OCI-LY1 (cell line): ENCODE measurements at regions not wholly inside any gene's neighbourhood (a gene's known extent, or its start where the extent isn't known, plus 50 kb on each side); places are given as distances from the start of the nearest gene placed in this dataset.
"Not testable (repeated sequence)": the region's sequence is repeated elsewhere in the genome, so short reads cannot be mapped to it uniquely, and the experiment has no call there.

Experiments used
- H2AFZ ChIP-seq: fragments of 200-600 bp; sonication (generic), shearing (Covaris generic); 2 replicates; pipeline ENCODE4 v1.6.0; 2014; ENCODE audit warnings: antibody characterized with exemption, mild to moderate bottlenecking, low read length
- H3F3A ChIP-seq: fragments of 200-600 bp; sonication (generic), shearing (Covaris generic); 2 replicates; pipeline ENCODE4 v1.6.0; 2014; ENCODE audit warnings: mild to moderate bottlenecking, antibody characterized with exemption, low read length, moderate library complexity; ENCODE audit not compliant: insufficient read depth
- H3K27ac ChIP-seq: fragments of 200-600 bp; sonication (generic); 2 replicates; pipeline ENCODE4 v1.5.1; 2014; ENCODE audit warnings: low read length, mixed run types, mild to moderate bottlenecking, low read depth; ENCODE audit not compliant: poor library complexity, severe bottlenecking
- H3K27me3 ChIP-seq: fragments of 200-600 bp; sonication (generic); 2 replicates; pipeline ENCODE4 v1.6.0; 2014; ENCODE audit warnings: antibody characterized with exemption, mild to moderate bottlenecking, low read length, moderate library complexity; ENCODE audit not compliant: insufficient read depth
- H3K36me3 ChIP-seq: fragments of 200-600 bp; sonication (generic); 2 replicates; pipeline ENCODE4 v1.6.1; 2014; ENCODE audit warnings: mild to moderate bottlenecking, antibody characterized with exemption, low read length, moderate library complexity, mixed read lengths; ENCODE audit not compliant: insufficient read depth
- H3K4me1 ChIP-seq: fragments of 200-600 bp; sonication (generic); 2 replicates; pipeline ENCODE4 v1.5.1; 2014; ENCODE audit warnings: mild to moderate bottlenecking, low read length, moderate library complexity; ENCODE audit not compliant: insufficient read depth, severe bottlenecking
- H3K4me2 ChIP-seq: fragments of 200-600 bp; sonication (generic), shearing (Covaris generic); 2 replicates; pipeline ENCODE4 v1.6.1; 2014; ENCODE audit warnings: low read length
- H3K4me3 ChIP-seq: fragments of 200-600 bp; sonication (generic); 2 replicates; pipeline ENCODE4 v1.5.1; 2014; ENCODE audit warnings: low read length, low read depth, mild to moderate bottlenecking, mixed read lengths; ENCODE audit not compliant: poor library complexity, severe bottlenecking
- H3K79me2 ChIP-seq: fragments of 200-600 bp; shearing (Covaris generic); 2 replicates; pipeline ENCODE4 v1.6.1; 2016; ENCODE audit warnings: mixed run types, low read length, mixed read lengths; ENCODE audit not compliant: insufficient read depth
- H3K9ac ChIP-seq: fragments of 200-600 bp; sonication (generic), shearing (Covaris generic); 2 replicates; pipeline ENCODE4 v1.6.1; 2014; ENCODE audit warnings: mild to moderate bottlenecking, low read length, mixed read lengths
- H3K9me2 ChIP-seq: fragments of 200-600 bp; sonication (generic), shearing (Covaris generic); 2 replicates; pipeline ENCODE4 v1.6.1; 2014; ENCODE audit warnings: low read depth, mild to moderate bottlenecking, low read length, mixed read lengths
- H3K9me3 ChIP-seq: fragments of 200-600 bp; shearing (Covaris generic); 2 replicates; pipeline ENCODE4 v1.6.1; 2014; ENCODE audit warnings: low read length, mixed read lengths
- H4K20me1 ChIP-seq: fragments of 200-600 bp; sonication (generic), shearing (Covaris generic); 2 replicates; pipeline ENCODE4 v1.6.0; 2016; ENCODE audit warnings: mild to moderate bottlenecking, low read length; ENCODE audit not compliant: insufficient read depth
- EZH2 ChIP-seq: fragments of 200-600 bp; sonication (generic), shearing (Covaris generic); IDR thresholded peaks from 2 replicates; pipeline ENCODE4 v1.8.0; 2017; ENCODE audit warnings: borderline replicate concordance, mixed run types, mild to moderate bottlenecking, antibody characterized with exemption, low read length, moderate library complexity, mixed read lengths
- TF ChIP-seq, protein P1 (sequence below): fragments of 200-600 bp; sonication (generic), shearing (Covaris generic); IDR thresholded peaks from 2 replicates; pipeline ENCODE4 v1.5.1; 2017; ENCODE audit warnings: mild to moderate bottlenecking, antibody characterized with exemption, low read length, moderate library complexity, mixed read lengths

GRCh38 chr12:4833524-4833923, 76.2 kb upstream of the KCNA1 start:
- H3K4me1 ChIP-seq, result peaks cover 18% of the 10 kb centered on the region
- peaks cover 7% of the 10 kb centered on the region; the same call in 1 of the 2 replicates for H3K79me2 ChIP-seq
- no peak overlapping the region for H3K9ac ChIP-seq
- no peak overlapping the region for H2AFZ ChIP-seq
- H3K4me2 ChIP-seq, result no peak overlapping the region
- TF ChIP-seq, protein P1, sequence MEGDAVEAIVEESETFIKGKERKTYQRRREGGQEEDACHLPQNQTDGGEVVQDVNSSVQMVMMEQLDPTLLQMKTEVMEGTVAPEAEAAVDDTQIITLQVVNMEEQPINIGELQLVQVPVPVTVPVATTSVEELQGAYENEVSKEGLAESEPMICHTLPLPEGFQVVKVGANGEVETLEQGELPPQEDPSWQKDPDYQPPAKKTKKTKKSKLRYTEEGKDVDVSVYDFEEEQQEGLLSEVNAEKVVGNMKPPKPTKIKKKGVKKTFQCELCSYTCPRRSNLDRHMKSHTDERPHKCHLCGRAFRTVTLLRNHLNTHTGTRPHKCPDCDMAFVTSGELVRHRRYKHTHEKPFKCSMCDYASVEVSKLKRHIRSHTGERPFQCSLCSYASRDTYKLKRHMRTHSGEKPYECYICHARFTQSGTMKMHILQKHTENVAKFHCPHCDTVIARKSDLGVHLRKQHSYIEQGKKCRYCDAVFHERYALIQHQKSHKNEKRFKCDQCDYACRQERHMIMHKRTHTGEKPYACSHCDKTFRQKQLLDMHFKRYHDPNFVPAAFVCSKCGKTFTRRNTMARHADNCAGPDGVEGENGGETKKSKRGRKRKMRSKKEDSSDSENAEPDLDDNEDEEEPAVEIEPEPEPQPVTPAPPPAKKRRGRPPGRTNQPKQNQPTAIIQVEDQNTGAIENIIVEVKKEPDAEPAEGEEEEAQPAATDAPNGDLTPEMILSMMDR, result no peak
- TF ChIP-seq EZH2, result no peak
- no peaks in the 10 kb centered on the region for H4K20me1 ChIP-seq
- H3K27ac ChIP-seq, result no peak overlapping the region
- no peaks in the 10 kb centered on the region for H3K27me3 ChIP-seq
- peaks cover 5% of the 10 kb centered on the region; the same call in 1 of the 2 replicates for H3K36me3 ChIP-seq
- H3K9me2 ChIP-seq, result no peaks in the 10 kb centered on the region
- H3K4me3 ChIP-seq, result no peak overlapping the region
- H3K9me3 ChIP-seq, result peaks cover 6% of the 10 kb centered on the region; the same call in 1 of the 2 replicates
- H3F3A ChIP-seq, result no peaks in the 10 kb centered on the region

GRCh38 chr12:4842401-4842800, 67.3 kb upstream of the KCNA1 start:
- H3K9me2 ChIP-seq, H4K20me1 ChIP-seq, H2AFZ ChIP-seq: not testable (repeated sequence)

DNA sequence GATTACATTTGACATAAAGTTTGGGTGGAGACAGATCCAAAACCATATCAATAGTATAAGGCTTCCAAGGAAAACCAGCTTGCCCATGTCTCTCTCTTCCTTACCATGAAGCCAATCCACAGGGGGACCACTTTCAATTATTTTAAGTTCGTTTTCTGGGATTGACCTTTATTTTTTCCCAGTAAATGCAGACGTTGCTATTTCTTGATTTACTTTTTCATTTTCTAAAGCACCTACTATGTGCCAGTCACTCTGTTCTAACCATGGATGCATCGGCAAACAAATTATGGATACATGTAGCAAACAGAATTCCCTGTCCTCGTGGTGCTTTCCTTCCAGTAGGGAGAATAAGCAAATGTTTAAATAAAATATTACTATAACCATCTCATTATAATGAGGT, 65.8 kb upstream of the KCNA1 start:
- no peaks in the 10 kb centered on the region for H4K20me1 ChIP-seq
- no peak overlapping the region for H3K4me2 ChIP-seq
- TF ChIP-seq EZH2, result no peak
- TF ChIP-seq, protein P1, result no peak
- no peak overlapping the region for H2AFZ ChIP-seq
- H3K79me2 ChIP-seq, result no peaks in the 10 kb centered on the region
- H3K4me3 ChIP-seq, result no peak overlapping the region
- no peak overlapping the region for H3K27ac ChIP-seq
- no peak overlapping the region for H3K9ac ChIP-seq
- H3K4me1 ChIP-seq, result no peaks in the 10 kb centered on the region
- no peaks in the 10 kb centered on the region for H3K27me3 ChIP-seq
- no peaks in the 10 kb centered on the region for H3K9me3 ChIP-seq
- H3F3A ChIP-seq, result no peaks in the 10 kb centered on the region
- H3K36me3 ChIP-seq, result no peaks in the 10 kb centered on the region
- no peaks in the 10 kb centered on the region for H3K9me2 ChIP-seq

More at GRCh38 chr12:4842401-4842800, 67.3 kb upstream of the KCNA1 start:
- not testable (repeated sequence) for H3K36me3 ChIP-seq, H3K79me2 ChIP-seq, H3K4me1 ChIP-seq, H3K4me3 ChIP-seq, H3F3A ChIP-seq, H3K9me3 ChIP-seq, H3K9ac ChIP-seq, H3K27ac ChIP-seq, H3K4me2 ChIP-seq, H3K27me3 ChIP-seq

DNA sequence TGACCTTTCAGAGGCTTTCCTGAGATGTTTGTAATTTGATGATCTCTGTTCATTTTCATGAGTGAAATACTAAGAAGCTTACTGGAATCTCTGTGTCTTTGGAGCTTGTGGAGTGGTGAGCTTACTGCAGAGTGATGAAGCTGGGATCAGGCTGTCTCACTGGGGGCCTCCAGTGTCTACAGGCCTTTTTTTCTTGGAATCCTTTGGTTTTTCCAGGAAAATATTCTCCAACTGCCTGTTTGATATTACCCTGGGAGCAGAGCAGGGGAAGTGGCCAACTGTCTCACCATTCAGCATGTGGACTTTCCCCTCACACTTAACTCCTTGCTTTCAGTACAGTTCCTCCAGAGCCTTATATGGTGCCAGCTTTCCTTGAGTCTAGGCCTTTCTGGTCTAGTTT, 62.0 kb upstream of the KCNA1 start:
- Histone ChIP-seq H3K4me3 (no peak overlapping the region), H3K9me2 (no peaks in the 10 kb centered on the region), H2AFZ (no peak overlapping the region), H3K36me3 (no peaks in the 10 kb centered on the region), H3K27ac (no peak overlapping the region), H3K27me3 (no peaks in the 10 kb centered on the region), H3K4me1 (peaks cover 6% of the 10 kb centered on the region), H3K79me2 (no peaks in the 10 kb centered on the region), H3K9me3 (no peaks in the 10 kb centered on the region), H3K4me2 (no peak overlapping the region), H4K20me1 (no peaks in the 10 kb centered on the region), H3F3A (no peaks in the 10 kb centered on the region), H3K9ac (no peak overlapping the region)
- TF ChIP-seq EZH2, result no peak
- TF ChIP-seq, protein P1, result no peak
